Testis (tissue), 2 donors: ENCODE measurements at regions not wholly inside any gene's neighbourhood (a gene's known extent, or its start where the extent isn't known, plus 50 kb on each side); places are given as distances from the start of the nearest gene placed in this dataset.

Experiments used
- CTCF ChIP-seq, 3 experiments: fragments of 450-650 bp in 2 of 3; fragments of 200-600 bp in 1 of 3; sonication (generic) in 1 of 3; IDR thresholded peaks; one replicate each; pipeline ENCODE4 v1.5.1; 2016 to 2019; ENCODE audit warnings: antibody characterized with exemption in 3 of 3, mild to moderate bottlenecking in 2 of 3, moderate library complexity in 1 of 3
- POLR2A ChIP-seq: fragments of 450-650 bp; IDR thresholded peaks from one replicate; pipeline ENCODE4 v1.6.1; 2017; ENCODE audit warnings: antibody characterized with exemption, mild to moderate bottlenecking, moderate library complexity

GRCh38 chr10:105328503-105329133 is 687.5 kb downstream of the SORCS3 start:
- TF ChIP-seq POLR2A (no peak), CTCF (IDR thresholded peaks at IDR 0.05) (no peak)
